OCI-M1 (cell line): ENCODE measurements at regions not wholly inside any gene's neighbourhood (a gene's known extent, or its start where the extent isn't known, plus 50 kb on each side); places are given as distances from the start of the nearest gene placed in this dataset.
"Not testable (repeated sequence)": the region's sequence is repeated elsewhere in the genome, so short reads cannot be mapped to it uniquely, and the experiment has no call there.

Experiments
- DNase-seq: peaks from one replicate; lab custom pipeline; 2025; lab: John Stamatoyannopoulos, UW

DNA sequence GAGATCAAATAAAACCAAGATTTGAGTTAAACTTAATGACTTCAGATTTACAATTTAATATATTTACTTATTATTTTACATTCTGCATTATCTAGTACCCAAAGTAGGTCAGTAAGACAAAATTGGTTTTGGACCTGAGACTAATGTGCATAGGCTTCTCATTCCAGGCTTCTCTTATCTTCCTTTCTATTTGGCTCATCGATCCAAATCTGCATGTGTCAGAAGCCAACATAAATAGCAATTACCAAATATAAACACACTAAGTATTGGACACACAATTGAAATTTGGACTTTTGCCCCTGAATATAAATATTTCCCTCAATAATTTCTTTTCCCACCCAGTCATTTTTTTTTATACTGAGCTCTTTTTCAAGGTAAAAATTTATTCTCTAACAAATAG lies 290.6 kb upstream of the ARHGEF26 start:
- DNase-seq, result no peak

DNA sequence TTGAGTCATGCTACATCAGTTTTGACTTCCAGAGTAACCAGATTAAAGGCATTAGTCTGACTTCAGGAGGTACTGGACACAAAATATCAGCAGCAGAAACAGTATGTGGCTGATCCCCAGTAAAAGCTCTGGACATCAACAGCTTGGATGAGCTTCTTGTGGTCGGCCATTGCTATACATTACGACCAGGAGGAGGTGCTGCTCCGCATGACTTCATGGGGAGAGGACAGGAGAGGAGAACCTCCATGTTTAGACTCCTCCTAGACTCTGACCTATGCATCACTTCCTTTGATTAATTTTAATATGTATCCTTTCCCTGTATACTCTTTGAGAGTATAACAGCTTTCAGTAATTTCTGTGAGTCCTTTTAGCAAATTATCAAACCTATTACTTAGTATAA lies 285.6 kb upstream of the ARHGEF26 start:
- DNase-seq, result no peak

DNA sequence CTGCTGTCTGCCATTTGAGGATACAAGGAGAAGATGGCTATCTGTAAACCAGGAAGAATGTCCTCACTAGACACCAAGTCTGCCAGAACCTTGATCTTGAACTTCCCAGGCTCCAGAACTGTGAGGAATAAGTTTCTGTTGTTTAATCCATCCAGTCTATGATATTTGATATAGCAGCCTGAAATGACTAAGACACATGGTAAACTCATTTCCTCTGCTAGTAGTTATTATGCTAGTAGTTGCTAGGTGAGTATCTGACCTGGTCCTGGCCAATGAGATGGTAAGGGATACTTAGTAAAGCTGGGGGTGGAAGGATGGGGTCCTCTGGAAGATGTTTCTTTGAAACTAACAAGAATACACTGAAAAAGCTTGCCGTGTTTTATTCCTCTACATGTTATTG lies 280.7 kb upstream of the ARHGEF26 start:
- no peak for DNase-seq

DNA sequence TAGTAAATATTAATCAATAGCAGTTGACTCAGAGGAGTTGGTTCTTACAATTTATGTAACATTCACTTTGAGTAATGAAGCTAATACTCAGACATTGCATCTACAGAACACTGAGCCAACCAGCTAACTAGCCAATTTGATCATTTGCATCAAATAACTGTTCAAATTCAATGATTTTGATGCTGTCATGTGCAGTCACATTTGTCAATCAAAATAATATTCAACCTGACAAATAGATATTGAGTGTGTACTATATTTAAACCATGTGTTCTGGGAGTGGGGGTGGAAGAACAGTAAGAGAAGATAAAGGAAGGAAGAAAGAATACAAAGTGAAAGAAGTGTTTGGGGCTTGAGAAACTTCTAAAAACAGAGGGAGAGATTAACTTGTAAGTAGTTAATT lies 277.2 kb upstream of the ARHGEF26 start:
- DNase-seq, result no peak

DNA sequence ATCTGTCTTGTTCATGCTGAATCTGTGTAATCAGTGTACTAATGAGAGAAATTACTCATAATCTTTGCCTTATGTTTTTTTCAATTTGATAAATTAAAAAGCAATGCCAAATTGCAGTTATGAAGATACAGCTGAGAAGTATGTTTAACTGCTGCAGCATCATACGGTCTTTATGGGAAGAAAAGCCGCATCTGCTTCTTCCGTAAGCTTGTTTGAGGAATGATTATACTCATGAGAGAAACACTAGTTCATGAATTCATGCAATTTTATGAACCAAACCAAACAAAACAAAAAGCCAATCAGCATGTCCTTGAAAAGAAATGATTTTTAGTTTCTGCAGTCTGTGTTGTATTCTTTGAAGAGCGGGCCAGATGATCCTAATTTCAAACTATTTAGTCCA lies 275.9 kb upstream of the ARHGEF26 start:
- no peak for DNase-seq

DNA sequence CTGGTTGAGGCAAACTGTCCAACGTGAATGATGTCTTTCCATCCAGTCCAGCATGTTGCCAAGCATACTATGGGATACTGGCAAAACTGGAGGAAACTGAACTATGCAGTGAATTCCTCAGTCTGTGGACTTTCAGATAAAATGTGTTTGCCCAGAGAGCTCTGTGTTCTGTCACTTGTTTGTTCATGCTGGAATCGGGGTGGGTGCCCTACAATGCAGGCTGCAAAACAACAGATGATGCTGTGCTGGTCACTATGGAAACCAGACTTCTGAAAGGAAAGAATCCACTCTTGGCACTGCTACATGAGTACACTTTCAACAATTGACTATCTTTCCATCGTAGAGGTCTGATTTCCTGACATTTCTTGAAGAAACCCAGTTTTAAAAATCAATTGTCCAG lies 272.5 kb upstream of the ARHGEF26 start:
- no peak for DNase-seq

DNA sequence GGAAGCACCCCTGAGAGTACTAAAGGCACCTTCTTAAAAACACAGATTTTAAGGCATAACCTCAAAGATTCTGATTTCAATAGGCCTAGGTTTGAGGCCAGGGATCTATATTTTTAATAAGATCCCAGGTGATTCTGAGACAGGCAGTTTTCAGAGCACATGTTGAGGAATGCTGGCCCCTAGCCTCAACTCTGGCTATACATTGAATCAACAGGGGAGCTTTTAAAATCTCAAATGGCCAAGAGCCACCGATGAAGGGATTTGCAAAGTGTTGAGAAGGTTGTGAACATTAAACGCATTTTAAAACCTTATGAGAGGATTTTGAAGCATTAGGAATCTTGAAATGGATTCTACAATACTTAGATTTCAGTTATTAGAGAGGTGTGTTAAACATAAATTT lies 268.8 kb upstream of the ARHGEF26 start:
- DNase-seq, result no peak

DNA sequence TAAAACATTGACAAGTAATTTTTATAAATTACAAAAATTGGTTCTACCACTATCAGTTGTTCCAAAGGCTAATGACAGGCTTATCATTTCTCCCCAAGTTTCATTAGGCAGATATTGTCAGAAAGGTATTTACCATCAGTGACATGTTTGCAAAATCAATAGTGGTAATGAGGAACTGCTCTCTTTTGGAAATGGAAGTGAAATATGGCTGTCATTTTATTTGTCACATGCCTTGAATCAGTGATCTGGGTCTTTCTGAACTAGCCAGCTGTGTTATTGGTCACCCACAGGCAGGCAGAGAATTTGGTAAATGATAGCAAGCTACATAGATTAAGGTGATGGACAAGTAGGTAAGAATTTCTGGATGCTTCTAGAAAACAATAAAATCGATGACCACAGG lies 268.0 kb upstream of the ARHGEF26 start:
- DNase-seq, result no peak

DNA sequence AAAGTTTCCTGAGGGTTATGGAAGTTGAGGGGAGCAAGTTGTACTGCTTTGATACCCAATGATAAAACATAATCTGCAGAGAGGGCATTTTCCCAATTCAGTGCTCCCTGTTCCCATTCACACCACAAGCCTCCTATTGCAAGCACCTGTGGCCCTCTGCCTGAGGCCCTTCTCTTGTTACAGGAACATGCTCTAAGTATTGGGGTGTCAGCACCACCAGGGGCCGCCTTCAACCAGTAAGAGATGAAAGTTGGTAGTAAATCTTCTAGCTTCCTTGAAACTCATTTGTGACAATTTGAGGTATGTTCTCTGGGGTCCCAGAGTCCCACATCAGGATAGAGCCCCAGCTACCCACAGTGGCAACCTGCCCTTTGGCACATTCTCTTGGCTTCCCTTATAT lies 265.4 kb upstream of the ARHGEF26 start:
- DNase-seq, result no peak

DNA sequence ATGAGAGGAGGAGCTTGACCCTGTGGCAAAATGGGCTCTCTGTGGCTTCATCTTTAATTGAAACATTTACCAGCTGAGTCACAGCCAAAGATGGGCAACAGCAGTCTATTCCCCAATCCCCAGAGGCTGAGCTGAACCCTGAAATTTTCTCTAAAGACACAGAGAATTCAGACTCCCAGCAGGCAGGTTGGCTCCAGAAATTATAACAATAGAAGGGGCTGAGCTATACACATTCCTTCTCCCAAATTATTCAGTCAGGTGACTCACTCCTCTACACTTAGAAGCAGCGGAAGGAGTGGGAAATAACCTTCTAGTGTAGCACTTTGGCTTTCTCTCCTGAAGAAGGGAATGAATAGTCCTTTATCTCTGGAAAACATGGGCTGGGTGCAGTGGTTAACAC lies 264.3 kb upstream of the ARHGEF26 start:
- DNase-seq, result no peak

DNA sequence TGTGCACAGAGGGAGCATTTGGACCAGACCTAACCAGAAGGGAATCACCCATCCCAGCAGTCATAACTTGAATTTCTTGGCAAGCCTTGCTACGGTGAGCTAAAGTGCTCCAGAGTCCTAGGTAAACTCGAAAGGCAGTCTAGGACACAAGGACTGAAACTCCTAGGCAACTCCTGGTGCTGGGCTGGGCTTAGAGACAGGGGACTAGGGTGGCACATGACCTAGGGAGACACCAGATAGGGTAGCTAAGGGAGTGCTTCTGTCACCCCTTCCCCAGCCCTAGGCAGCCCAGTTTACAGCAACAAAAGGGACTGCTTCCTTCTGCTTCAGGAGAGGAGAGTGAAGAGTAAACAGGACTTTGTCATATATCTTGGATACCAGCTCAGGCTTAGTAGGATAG lies 256.4 kb upstream of the ARHGEF26 start:
- no peak for DNase-seq

DNA sequence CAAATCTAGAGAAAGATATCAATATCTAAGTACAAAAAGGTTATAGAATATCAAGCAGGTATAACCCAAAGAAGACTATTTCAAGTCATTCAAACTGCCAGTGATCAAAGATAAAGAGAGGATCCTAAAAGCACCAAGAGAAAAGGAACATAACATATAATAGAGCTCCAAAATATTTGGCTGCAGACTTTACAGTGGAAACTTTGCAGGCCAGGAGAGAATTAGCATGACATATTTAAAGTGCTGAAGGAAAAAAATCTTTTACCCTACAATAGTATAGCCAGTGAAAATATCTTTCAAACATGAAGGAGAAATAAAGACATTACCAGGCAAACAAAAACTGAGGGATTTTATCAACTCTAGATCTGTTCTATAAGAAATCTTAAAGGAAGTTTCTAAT lies 254.3 kb upstream of the ARHGEF26 start:
- no peak for DNase-seq

DNA sequence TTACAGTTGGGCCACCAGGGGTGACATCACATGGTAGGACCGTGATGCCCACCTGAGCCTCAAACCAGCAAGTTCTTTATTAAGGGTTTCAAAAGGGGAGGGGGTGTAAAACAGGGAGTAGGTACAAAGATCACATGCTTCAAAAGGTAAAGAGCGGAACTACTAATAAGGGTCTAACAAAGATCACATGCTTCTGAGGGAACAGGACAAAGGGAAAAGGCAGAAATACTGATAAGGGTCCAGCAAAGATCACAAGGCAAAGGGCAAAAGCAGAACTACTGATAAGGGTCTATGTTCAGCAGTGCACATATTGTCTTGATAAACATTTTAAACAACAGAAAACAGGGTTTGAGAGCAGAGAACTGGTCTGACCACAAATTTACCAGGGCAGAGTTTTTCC lies 246.8 kb upstream of the ARHGEF26 start:
- not testable (repeated sequence) for DNase-seq

DNA sequence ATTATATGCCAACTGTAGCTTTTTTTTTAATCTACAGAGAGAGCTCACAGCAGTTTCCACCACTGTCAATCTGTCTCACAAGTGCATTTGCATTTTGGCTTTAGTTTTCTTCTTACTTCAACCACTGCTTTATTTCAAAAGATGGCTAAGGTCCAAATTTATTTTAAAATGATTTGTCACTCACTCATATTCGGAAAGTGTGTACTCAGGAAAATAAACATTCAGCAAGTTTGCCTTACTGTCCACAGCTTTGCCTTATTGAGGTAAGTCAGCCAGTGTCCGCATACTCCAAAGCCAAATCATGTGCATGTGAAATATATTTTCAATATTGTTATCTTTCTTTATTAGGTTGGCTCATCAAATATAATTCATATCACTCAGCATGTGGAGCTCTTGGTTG lies 240.7 kb upstream of the ARHGEF26 start:
- no peak for DNase-seq

DNA sequence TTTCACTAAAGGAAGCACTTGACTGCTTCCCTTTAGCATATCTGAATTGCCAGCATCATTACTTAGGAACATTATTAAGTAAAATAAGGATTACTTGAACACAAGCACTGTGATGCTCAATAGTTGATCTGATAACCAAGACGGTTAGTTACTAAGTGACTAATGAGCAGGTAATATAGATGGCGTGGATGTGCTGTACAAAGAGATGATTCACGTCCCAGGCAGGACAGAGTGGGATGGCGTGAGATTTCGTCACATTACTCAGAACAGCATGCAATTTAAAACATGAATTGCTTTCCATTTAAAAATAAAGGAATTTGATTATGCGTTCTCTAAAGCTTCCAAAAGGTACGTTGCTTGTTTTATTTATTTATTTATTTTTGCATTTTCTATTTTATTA lies 240.0 kb upstream of the ARHGEF26 start:
- DNase-seq, result no peak

DNA sequence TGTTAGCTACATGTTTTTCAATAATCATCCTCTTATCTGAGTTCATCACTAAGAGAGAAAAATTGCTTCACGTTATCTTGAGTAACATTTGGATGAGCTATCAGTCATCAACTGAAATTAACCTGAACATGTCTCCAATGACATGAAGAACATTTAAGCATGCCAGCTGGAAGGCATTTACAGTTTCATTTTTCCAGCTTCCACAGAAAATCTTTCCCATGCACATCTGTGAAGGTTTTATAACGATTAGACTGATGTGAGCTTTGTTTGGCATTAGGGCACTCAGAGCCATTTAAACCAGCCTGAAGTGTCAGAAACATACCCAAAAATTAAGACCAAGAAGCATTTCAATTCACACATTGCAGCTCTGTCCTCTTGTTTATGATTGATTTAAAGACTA lies 235.8 kb upstream of the ARHGEF26 start:
- DNase-seq, result no peak

DNA sequence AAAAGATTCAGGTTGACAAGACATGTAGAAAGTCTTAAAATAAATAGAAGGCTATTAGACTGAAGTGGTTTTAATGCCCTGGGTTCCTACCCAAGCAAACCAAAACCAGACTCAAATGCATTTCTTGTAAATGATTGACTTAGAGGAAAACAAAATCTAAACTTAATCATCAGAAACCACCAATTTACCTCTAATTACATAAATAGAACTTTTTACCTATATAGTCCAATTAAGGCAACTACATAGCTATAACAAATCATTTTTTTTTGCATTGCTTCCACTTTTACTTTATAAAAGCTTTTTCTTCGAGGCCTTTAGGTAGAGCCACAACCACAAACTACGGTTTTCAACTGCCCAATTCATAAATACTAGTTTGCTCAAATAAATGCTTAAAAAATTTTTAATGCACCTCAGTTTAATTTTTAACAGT lies 231.3 kb upstream of the ARHGEF26 start:
- DNase-seq, result no peak

DNA sequence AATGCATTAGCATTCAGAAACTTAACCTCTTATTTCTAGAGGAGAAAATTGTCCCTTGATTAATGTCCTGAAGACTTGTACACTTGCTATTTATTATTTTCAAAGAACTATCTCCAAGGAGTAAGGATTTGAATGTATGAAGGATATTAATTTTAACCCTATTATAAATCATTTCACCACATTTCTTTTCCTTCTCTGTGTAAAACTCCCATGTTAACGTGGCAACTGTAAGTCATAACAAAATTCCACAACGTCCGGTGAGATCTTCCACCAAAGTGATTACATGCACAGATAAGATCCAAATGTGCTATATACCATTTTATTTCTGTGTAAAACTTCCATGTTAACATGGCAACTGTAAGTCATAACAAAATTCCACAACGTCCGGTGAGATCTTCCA lies 229.1 kb upstream of the ARHGEF26 start:
- no peak for DNase-seq

DNA sequence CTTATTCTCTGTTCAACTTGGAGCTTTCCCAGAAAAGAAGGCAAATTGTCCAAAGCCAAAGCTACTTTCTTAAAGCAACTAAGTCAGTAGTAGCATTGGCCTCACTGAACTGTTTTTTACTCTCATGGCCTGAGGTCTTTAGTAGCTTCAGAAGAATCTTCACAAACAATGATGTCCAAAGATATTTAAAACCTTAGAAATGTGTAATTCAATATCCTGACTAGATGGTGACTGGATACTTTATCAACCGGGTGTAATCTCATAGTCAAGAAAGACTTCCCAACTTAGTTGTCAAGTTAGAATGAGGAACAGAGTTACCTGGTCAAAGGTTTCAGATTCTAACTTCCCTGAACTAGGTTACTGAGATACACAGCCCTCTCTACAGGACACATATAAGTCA lies 226.3 kb upstream of the ARHGEF26 start:
- DNase-seq, result no peak

DNA sequence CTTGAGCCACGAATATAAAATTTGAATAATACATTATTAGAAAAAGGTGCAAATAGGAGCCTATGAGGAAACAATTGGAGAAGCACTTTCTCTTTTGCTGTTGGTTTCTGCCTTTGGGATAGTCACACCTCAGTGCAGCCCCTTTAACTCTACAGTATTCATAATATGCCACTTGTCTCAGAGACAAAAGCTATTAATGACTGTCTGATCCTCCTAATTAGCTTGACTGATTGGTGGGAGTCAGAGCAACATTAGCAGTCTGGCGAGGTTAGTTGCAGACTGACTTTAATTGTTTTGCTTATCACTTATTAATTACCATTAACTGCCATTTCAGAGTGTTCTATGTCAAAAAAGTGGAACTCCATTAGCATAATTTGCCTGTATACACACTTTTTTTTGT lies 225.0 kb upstream of the ARHGEF26 start:
- no peak for DNase-seq

DNA sequence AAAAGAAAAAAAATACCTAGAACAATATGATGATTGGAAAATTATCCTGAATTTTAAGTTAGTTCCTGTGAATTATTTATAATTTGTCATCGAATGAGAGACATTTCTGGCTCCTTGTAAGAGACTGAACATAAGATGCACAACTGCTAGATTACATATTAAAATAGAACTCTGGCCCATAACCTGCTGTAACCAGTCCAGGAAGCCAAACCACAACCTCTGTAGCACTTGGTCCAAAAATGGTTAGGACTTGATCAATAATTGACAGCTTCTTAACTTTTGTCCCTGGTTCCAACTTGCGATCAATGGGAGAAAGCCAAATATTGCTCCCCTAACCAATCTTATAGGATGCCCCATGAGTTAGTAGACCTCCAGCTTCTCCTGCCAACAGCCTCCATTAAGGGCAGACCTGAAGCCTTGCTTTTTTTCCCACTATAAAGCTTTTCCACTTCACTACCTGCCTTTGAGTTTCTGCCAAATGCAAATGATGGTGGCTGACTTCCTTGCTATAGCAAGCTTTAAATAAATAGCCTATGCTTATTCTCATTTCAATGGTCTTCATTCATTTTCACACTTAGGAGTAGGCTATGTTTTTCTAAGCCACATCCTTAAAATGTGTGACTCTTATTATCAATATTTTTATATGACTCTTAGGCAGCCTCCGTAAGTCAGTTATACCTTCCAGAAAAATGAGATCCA lies 224.0 kb upstream of the ARHGEF26 start:
- no peak for DNase-seq

DNA sequence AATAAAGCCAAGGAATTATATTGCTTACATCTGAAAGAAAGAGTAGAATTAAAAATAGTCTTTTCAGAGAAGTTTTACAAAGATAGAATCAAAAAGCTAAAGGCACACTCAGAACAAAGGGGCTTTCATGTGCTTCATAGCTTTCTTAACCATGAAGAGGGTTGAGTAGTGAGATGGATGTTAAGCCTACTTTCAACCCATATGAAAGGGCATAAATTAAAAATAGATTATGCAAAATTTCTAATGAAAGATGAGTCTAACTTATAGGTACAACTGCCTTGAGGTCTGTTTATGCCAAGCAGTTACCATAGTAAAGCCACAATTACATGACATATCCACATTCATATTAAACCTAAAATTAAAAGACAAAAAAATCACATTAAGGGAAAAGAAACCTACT lies 223.3 kb upstream of the ARHGEF26 start:
- no peak for DNase-seq

DNA sequence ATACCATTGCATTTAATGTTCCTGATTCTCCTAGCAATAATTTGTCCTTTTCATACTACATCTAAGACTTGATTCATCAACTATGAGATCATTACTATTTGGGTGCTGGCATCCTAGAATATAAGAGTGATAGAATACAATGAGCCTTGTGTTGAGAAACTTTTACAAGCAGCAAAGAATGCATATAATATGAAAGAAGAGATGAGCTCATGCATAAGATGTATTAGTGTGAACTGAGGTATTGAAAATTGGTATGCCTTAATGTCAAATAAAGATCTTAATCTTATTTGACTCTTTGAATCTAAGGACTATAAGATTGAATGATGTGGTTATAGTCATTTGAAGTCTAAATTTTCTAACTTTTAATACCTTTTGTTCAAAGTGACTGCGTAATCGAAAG lies 220.0 kb upstream of the ARHGEF26 start:
- DNase-seq, result no peak

DNA sequence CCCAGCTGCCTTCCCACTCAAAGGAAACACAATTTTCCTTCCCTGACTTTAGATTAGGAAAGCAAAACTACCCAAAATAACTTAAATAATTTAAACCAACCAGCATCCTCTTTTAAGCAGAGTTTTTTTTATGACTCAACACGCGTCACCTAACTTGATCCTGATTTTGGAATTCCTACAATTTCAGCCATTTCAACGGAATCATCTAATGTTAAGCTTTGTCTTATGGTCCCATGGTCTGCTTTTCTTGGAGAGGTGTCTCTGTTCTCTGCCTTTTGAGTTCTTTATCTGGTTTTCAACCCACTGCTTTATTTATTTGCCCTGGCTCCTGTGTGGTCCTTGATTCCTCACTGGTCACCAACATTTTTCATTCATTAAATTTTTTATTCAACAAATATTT lies 219.2 kb upstream of the ARHGEF26 start:
- DNase-seq, result no peak

DNA sequence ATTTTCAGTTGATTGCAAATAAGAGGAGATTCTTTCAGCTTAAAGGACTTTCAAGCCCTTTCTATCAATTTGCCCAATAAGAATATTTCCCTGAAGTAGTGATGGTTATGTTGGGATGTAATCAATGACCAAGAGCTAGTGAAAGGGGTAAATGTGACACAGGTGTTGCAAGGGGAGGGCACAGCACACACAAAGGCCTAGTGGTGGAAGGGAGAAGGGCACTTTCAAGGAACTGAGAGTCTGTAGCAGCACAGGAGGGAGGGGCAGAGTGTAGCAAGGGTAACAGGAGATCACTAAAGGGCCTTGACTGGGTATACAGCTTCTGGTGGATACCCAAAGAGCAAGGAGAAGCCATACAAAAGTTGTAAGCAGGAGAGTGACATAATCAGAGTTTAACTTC lies 217.8 kb upstream of the ARHGEF26 start:
- no peak for DNase-seq
